ENCODE measurements at regions not wholly inside any gene's neighbourhood (a gene's known extent, or its start where the extent isn't known, plus 50 kb on each side); places are given as distances from the start of the nearest gene placed in this dataset.

GRCh38 chr2:180481998-180482397 is 474.9 kb upstream of the CWC22 start:
- Histone ChIP-seq H3K27me3 (ENCODE audit: insufficient read depth, poor library complexity, severe bottlenecking) (no peaks in the 10 kb centered on the region), H3K4me3 (replicated peaks; ENCODE audit: insufficient read depth, low read length) (no peak overlapping the region), H3K27ac (replicated peaks) (no peak overlapping the region)
- TF ChIP-seq CTCF (IDR thresholded peaks at IDR 0.05; ENCODE audit: insufficient read depth, low read length): no peak
- no peak for DNase-seq (ENCODE audit: low read depth in 1 of 2, low spot score in 1 of 2)

- Histone ChIP-seq H3K27me3 (ENCODE audit: insufficient read depth, poor library complexity, severe bottlenecking) (no peaks in the 10 kb centered on the region), H3K27ac (replicated peaks) (no peak overlapping the region), H3K4me3 (replicated peaks; ENCODE audit: insufficient read depth, low read length) (no peak overlapping the region)
- no peak for TF ChIP-seq GABPA (IDR thresholded peaks at IDR 0.05; ENCODE audit: low read depth)
- TF ChIP-seq POLR2AphosphoS5 (IDR thresholded peaks at IDR 0.05; ENCODE audit: low read depth): no peak
- TF ChIP-seq, protein P1, sequence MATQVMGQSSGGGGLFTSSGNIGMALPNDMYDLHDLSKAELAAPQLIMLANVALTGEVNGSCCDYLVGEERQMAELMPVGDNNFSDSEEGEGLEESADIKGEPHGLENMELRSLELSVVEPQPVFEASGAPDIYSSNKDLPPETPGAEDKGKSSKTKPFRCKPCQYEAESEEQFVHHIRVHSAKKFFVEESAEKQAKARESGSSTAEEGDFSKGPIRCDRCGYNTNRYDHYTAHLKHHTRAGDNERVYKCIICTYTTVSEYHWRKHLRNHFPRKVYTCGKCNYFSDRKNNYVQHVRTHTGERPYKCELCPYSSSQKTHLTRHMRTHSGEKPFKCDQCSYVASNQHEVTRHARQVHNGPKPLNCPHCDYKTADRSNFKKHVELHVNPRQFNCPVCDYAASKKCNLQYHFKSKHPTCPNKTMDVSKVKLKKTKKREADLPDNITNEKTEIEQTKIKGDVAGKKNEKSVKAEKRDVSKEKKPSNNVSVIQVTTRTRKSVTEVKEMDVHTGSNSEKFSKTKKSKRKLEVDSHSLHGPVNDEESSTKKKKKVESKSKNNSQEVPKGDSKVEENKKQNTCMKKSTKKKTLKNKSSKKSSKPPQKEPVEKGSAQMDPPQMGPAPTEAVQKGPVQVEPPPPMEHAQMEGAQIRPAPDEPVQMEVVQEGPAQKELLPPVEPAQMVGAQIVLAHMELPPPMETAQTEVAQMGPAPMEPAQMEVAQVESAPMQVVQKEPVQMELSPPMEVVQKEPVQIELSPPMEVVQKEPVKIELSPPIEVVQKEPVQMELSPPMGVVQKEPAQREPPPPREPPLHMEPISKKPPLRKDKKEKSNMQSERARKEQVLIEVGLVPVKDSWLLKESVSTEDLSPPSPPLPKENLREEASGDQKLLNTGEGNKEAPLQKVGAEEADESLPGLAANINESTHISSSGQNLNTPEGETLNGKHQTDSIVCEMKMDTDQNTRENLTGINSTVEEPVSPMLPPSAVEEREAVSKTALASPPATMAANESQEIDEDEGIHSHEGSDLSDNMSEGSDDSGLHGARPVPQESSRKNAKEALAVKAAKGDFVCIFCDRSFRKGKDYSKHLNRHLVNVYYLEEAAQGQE (IDR thresholded peaks at IDR 0.05; ENCODE audit: insufficient replicate concordance, low read depth): no peak
- TF ChIP-seq SPI1 (IDR thresholded peaks at IDR 0.05; ENCODE audit: borderline replicate concordance, low read depth): no peak
- TF ChIP-seq CTCF (IDR thresholded peaks at IDR 0.05; ENCODE audit: insufficient read depth, low read length): no peak
- no peak for DNase-seq (ENCODE audit: low read depth in 1 of 2, low spot score in 1 of 2)
These were observed 471.8 kb upstream of the CWC22 start for GRCh38 chr2:180478883-180479282.

DNA sequence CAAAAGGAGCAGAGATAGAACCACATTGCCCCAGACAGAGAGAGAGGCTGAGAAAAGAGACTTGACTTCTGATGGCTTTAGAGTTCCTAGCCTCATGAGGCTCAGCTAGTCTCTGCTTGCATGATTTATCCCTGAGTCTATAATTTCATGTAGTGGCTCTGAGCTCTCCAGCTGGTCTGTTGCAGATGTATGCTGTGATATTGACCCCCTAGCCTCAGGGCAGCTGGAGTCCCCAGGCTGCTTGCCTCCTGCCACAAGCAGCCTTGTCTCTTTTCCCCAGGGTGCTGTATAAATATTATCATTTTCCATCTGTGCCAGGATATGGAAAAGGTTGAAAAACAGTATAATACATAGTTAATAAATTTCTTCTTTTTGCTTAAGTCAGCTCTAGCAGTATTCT is 467.6 kb upstream of the CWC22 start:
- TF ChIP-seq, protein P1 (IDR thresholded peaks at IDR 0.05; ENCODE audit: insufficient replicate concordance, low read depth): no peak
- TF ChIP-seq SPI1 (IDR thresholded peaks at IDR 0.05; ENCODE audit: borderline replicate concordance, low read depth): no peak
- no peaks in the 10 kb centered on the region for H3K27me3 ChIP-seq (ENCODE audit: insufficient read depth, poor library complexity, severe bottlenecking)
- DNase-seq (ENCODE audit: low read depth in 1 of 2, low spot score in 1 of 2): no peak
- no peak overlapping the region for H3K4me3 ChIP-seq (replicated peaks; ENCODE audit: insufficient read depth, low read length)
- H3K27ac ChIP-seq (replicated peaks): no peak overlapping the region

GRCh38 chr2:180473456-180473855 is 466.4 kb upstream of the CWC22 start:
- TF ChIP-seq GABPA (IDR thresholded peaks at IDR 0.05; ENCODE audit: low read depth): no peak
- TF ChIP-seq SPI1 (IDR thresholded peaks at IDR 0.05; ENCODE audit: borderline replicate concordance, low read depth): no peak
- no peak for TF ChIP-seq CTCF (IDR thresholded peaks at IDR 0.05; ENCODE audit: insufficient read depth, low read length)
- TF ChIP-seq POLR2AphosphoS5 (IDR thresholded peaks at IDR 0.05; ENCODE audit: low read depth): no peak
- TF ChIP-seq, protein P1 (IDR thresholded peaks at IDR 0.05; ENCODE audit: insufficient replicate concordance, low read depth): no peak
- no peaks in the 10 kb centered on the region for H3K27me3 ChIP-seq (ENCODE audit: insufficient read depth, poor library complexity, severe bottlenecking)
- no peak overlapping the region for H3K27ac ChIP-seq (replicated peaks)
- no peak overlapping the region for H3K4me3 ChIP-seq (replicated peaks; ENCODE audit: insufficient read depth, low read length)
- DNase-seq (ENCODE audit: low read depth in 1 of 2, low spot score in 1 of 2): no peak
